Pancreas (tissue), 10 donors: ENCODE measurements at regions not wholly inside any gene's neighbourhood (a gene's known extent, or its start where the extent isn't known, plus 50 kb on each side); places are given as distances from the start of the nearest gene placed in this dataset.

Source experiments
- ATAC-seq, 4 donors: fragments of 200-7000 bp; cut with Tn5 transposase; one replicate each; pipeline versions ENCODE4 v1.8.0 to v1.9.1; 2020; ENCODE audit warnings: mild to moderate bottlenecking in 4 of 4, moderate library complexity in 4 of 4
- DNase-seq, 6 donors: peaks; one replicate each; pipeline ENCODE4 v3.0.0-alpha.2; 2020
- FAIRE-seq: peaks from 2 replicates; lab custom pipeline; 2012; peaks lifted over from hg19 to GRCh38; lab: Jason Lieb, UNC
- H3K27ac ChIP-seq, 4 donors: fragments of 200-600 bp; sonication (generic); 1 replicate in 3 of 4; 2 replicates in 1 of 4; pipeline versions ENCODE4 v1.5.0 to v1.8.0; 2020
- H3K27me3 ChIP-seq, 4 donors: fragments of 200-600 bp; one replicate each; pipeline ENCODE4 v1.8.0; 2021
- H3K36me3 ChIP-seq, 3 donors: fragments of 200-600 bp; sonication (generic) in 1 of 3; one replicate each; pipeline versions ENCODE4 v1.5.0 to v1.8.0; 2020 to 2021
- H3K4me1 ChIP-seq, 3 donors: fragments of 200-600 bp; one replicate each; pipeline ENCODE4 v1.8.0; 2021
- H3K4me3 ChIP-seq, 4 donors: fragments of 200-600 bp; sonication (generic) in 2 of 4; one replicate each; pipeline versions ENCODE4 v1.5.0 to v1.8.0; 2020 to 2021
- H3K9me3 ChIP-seq, 4 donors: fragments of 200-600 bp; one replicate each; pipeline ENCODE4 v1.8.0; 2021
- WGBS, 2 donors: extraction: QIAGEN DNeasy Blood & Tissue Kit; methylation state at CpG; one replicate each; pipeline ENCODE4 v1.1.7; 2013; 5-methylcytosine and 5-hydroxymethylcytosine counted together
- intact Hi-C, 3 donors: fragments of 100-400 bp; cut with DNase I; formaldehyde crosslinking; loops; one replicate each; pipeline versions ENCODE4 v1.11.1 to v1.14.2; 2022
- TF ChIP-seq, protein P1 (sequence below), 4 donors: fragments of 200-600 bp; sonication (generic) in 3 of 4; IDR thresholded peaks; one replicate each; pipeline versions ENCODE4 v1.5.0 to v1.8.0; 2021; ENCODE audit warnings: antibody characterized with exemption in 4 of 4
- donor health status: healthy with polysubstance abuse.
- donor health status: DM: no; HTN: no; CAD: no; lungs with moderate emphysema.
- donor health status: DM: no; HTN: no; CAD: no.
- donor health status: control.
- donor health status: control.
- donor health status: Bipolar disorder and iron deficiency.
- donor health status: DM: yes; HTN: yes; CAD: no.
- donor health status: DM: no; HTN: no; CAD: no.
- donor health status: DM: no; HTN: no; CAD: no.
- donor health status: DM: yes; HTN: yes; CAD: no.

DNA sequence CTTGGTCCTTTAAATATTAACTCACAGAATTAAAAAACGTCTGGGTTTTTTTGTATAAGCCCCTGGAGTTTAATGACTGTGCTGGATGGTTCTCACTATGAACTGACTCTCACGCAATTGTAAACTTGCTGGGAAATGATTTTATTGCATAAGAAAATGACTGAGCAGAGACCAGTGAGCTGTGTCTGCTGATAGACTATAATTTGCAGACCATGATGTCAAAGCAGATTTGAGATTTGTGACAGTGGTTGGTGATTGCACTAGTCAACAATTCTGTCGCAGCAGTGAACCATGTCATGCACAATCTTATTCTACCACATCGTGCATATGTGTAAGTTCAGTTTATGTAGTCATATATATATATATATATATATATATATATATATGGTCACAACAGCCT, 85.7 kb upstream of the C9orf72 start:
- H3K36me3 ChIP-seq: no peaks in the 10 kb centered on the region
- WGBS, 2 donors: 60 to 70% methylated on average over 4 of the region's 4 CpGs
- intact Hi-C loops: no loop called here
- no peak overlapping the region for H3K4me3 ChIP-seq
- no peaks in the 10 kb centered on the region for H3K27me3 ChIP-seq
- DNase-seq: no peak
- no peaks in the 10 kb centered on the region for H3K9me3 ChIP-seq
- TF ChIP-seq, protein P1, sequence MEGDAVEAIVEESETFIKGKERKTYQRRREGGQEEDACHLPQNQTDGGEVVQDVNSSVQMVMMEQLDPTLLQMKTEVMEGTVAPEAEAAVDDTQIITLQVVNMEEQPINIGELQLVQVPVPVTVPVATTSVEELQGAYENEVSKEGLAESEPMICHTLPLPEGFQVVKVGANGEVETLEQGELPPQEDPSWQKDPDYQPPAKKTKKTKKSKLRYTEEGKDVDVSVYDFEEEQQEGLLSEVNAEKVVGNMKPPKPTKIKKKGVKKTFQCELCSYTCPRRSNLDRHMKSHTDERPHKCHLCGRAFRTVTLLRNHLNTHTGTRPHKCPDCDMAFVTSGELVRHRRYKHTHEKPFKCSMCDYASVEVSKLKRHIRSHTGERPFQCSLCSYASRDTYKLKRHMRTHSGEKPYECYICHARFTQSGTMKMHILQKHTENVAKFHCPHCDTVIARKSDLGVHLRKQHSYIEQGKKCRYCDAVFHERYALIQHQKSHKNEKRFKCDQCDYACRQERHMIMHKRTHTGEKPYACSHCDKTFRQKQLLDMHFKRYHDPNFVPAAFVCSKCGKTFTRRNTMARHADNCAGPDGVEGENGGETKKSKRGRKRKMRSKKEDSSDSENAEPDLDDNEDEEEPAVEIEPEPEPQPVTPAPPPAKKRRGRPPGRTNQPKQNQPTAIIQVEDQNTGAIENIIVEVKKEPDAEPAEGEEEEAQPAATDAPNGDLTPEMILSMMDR (IDR thresholded peaks at IDR 0.05): no peak
- ATAC-seq: no peak
- no peak overlapping the region for H3K27ac ChIP-seq
- peaks cover 0 to 3% (median 0%) of the 10 kb centered on the region in 3 donors for H3K4me1 ChIP-seq
- no peak for FAIRE-seq

DNA sequence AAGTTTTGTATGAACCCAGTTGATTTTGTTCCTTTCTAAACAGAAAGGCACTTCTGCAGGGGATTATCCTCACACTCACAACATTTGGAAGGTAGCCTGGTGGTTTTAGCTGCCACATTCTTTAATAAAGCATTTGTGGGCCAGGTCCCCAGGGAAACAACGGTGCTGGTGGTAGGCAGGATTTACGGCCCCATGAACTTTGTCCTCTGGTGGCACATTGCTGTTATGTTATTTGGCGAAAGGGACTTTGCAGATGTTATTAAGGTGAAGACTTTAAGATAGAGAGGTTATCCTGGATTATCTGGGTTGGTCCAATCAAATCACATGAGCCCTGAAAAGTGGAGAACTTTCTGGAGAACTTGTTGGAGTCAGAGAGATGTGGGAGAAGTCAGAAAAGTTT, 86.3 kb upstream of the C9orf72 start:
- TF ChIP-seq, protein P1 (IDR thresholded peaks at IDR 0.05): no peak
- WGBS, 2 donors: 34 to 35% methylated on average over 3 of the region's 3 CpGs
- Histone ChIP-seq H3K4me3 (no peak overlapping the region), H3K27ac (no peak overlapping the region), H3K4me1 (peaks cover 0 to 3% (median 0%) of the 10 kb centered on the region in 3 donors), H3K27me3 (no peaks in the 10 kb centered on the region), H3K36me3 (no peaks in the 10 kb centered on the region), H3K9me3 (no peaks in the 10 kb centered on the region)
- ATAC-seq (no peak), DNase-seq (no peak), FAIRE-seq (no peak)
- intact Hi-C loops: no loop called here

DNA sequence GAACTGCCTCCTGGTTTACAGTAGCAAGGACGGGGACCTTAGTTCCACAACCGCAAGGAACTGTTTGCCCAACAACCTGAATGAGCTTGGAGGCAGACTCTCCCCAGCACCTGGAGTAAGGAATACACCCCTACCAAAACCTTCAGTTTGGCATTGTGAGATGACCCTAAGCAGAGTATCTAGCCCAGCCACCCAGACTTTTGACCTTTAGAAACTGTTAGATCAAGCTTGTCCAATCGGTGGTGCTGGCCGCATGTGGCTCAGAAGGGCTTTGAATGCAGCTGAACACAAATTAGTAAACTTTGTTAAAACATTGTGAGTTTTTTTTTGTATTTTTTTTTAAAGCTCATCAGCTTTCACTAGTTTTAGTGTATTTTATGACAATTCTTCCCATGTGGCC, 86.9 kb upstream of the C9orf72 start:
- no peak for DNase-seq
- no peaks in the 10 kb centered on the region for H3K9me3 ChIP-seq
- intact Hi-C loops: no loop called here
- no peak overlapping the region for H3K27ac ChIP-seq
- no peak overlapping the region for H3K4me3 ChIP-seq
- H3K4me1 ChIP-seq: peaks cover 0 to 8% (median 0%) of the 10 kb centered on the region in 3 donors
- H3K36me3 ChIP-seq: no peaks in the 10 kb centered on the region
- no peak for FAIRE-seq
- 70 to 85% methylated on average over 4 of the region's 4 CpGs for WGBS, 2 donors
- TF ChIP-seq, protein P1 (IDR thresholded peaks at IDR 0.05): no peak
- no peaks in the 10 kb centered on the region for H3K27me3 ChIP-seq
- ATAC-seq: no peak

DNA sequence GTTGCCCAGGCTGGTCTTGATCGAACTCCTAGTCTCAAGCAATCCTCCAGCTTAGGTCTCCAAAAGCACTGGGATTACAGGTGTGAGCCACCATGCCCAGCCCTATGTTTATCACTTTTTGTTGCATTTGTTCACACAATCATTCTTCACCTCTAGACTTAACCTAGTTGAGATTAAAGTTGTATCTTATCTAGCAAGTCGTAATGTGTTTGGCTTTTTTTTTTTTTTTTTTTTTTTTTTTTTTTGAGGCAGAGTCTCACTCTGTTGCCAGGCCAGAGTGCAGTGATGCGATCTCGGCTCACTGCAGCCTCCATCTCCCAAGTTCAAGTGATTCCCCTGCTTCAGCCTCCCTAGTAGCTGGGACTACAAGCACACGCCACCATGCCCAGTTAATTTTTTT, 90.2 kb upstream of the C9orf72 start:
- intact Hi-C loops: no loop called here
- FAIRE-seq: no peak
- no peaks in the 10 kb centered on the region for H3K27me3 ChIP-seq
- TF ChIP-seq, protein P1 (IDR thresholded peaks at IDR 0.05): no peak
- peaks cover 0 to 10% (median 0%) of the 10 kb centered on the region in 3 donors for H3K4me1 ChIP-seq
- H3K27ac ChIP-seq: no peak overlapping the region
- no peak for DNase-seq
- H3K4me3 ChIP-seq: no peak overlapping the region
- H3K36me3 ChIP-seq: no peaks in the 10 kb centered on the region
- no peak for ATAC-seq
- no peaks in the 10 kb centered on the region for H3K9me3 ChIP-seq
- WGBS, 2 donors: 76 to 79% methylated on average over 5 of the region's 5 CpGs

DNA sequence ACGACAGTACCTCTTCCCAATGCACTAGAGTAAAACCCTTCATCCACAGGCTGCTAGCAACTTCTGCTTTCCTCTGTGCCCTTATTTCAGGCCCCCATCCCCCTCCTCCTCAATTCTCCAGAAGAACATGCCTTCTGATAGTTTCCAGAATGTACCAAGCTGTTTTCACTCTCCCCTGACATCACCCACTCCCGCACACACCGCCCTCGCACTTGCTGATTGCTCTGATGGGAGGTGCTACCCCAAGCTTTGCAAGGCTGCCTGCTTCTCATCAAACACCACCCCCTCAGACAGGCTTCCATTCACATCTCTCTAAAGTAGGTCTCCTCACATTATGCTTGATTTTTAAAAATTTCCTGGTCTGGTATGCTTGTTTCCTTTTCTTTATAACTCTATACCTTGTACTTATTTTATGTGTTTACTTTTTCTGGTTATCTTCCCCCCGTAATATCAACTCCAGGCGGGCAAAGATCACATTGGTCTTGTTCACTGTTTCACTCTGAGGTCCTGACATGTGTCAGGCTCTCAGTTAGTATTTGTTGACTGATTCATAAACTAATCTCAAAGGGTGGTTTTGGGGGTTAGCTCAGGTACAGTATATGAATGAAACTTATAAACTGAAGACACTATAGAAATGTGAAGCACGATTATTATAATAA, 91.0 kb upstream of the C9orf72 start:
- ATAC-seq: peak in 3 of 4 donors; percentile 28 to 48 (median 31)
- TF ChIP-seq, protein P1 (IDR thresholded peaks at IDR 0.05): no peak
- intact Hi-C loops: no loop called here

More for the DNA sequence above, 91.0 kb upstream of the C9orf72 start:
- Histone ChIP-seq H3K4me1 (peaks cover 0 to 10% (median 0%) of the 10 kb centered on the region in 3 donors), H3K27ac (no peak overlapping the region), H3K4me3 (no peak overlapping the region), H3K27me3 (no peaks in the 10 kb centered on the region), H3K36me3 (no peaks in the 10 kb centered on the region), H3K9me3 (no peaks in the 10 kb centered on the region)
- WGBS, 2 donors: 31 to 35% methylated on average over 7 of the region's 7 CpGs
- FAIRE-seq (peak; percentile 64), DNase-seq (no peak)
